RPMI8226 (cell line): ENCODE measurements at regions not wholly inside any gene's neighbourhood (a gene's known extent, or its start where the extent isn't known, plus 50 kb on each side); places are given as distances from the start of the nearest gene placed in this dataset.
"Not testable (repeated sequence)": the region's sequence is repeated elsewhere in the genome, so short reads cannot be mapped to it uniquely, and the experiment has no call there.

ENCODE experiments used
- DNase-seq: peaks from one replicate; pipeline ENCODE4 v3.0.0-alpha.2; 2015

DNA sequence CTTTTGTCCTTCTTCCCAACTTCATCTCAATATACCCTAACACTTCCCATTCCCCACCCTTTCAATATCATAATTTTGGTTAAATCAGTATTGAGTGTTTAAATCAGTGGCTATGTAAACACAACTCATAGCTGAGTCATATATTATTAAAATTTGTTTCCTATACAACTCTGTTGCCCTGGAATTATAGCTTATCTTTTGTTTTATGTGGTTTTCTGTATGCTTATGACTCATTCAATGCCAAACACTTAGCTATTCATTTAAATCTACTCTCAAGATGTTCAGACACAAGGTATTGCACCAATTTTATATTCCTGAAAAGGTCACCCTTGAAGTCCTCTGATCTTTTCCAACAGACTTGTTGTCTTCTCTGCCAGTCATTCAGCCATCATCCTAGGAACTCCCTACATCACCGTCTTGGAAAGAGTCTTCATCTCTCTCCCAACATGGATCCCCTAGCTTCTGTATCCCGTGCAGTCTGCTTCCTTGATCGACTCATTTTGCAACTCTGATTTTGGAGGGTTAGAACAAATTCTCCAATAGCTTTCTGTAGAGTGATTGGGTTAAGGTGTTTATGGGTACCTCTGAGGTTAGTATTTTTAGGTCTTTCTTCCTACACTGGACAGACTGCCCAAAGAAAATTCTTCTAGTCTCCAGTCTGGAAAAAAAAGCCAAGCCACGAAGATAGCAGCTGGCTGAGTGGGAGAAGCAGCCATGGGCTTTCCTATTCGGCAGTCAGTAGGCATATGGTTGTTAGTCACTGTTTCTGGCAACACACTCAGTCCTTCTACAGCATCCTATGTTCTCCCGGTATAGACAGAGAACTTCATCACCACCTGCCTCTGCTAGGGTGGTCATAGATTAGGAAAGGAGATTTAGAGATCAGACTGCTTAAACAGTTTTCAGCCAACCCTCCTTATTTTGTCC lies 102.1 kb downstream of the CRPPA start:
- no peak for DNase-seq

- DNase-seq, result no peak
These were observed 102.9 kb downstream of the CRPPA start for GRCh38 chr7:16318463-16318862.

- no peak for DNase-seq
These were observed 103.9 kb downstream of the CRPPA start for GRCh38 chr7:16317406-16317805.

GRCh38 chr7:16315280-16315679 lies 106.1 kb downstream of the CRPPA start:
- no peak for DNase-seq

DNA sequence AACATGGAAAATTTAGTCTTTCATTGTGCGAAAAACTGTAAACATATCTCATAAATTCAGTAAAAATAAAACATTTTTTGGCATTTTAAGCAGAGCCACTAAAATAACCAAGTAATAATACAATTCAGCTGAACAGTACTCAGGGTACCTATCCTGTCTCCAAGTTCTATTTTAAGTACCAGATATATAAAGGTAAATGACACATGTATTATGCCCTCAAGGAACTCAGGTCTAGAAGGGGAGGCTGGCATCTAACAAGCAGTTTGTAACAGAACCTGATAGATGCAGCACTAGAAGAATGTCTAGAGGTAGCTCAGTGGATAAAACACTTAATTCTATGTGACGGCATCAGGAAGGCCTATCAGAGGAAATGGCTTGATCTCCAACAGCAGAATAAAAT lies 112.2 kb downstream of the CRPPA start:
- DNase-seq, result no peak

DNA sequence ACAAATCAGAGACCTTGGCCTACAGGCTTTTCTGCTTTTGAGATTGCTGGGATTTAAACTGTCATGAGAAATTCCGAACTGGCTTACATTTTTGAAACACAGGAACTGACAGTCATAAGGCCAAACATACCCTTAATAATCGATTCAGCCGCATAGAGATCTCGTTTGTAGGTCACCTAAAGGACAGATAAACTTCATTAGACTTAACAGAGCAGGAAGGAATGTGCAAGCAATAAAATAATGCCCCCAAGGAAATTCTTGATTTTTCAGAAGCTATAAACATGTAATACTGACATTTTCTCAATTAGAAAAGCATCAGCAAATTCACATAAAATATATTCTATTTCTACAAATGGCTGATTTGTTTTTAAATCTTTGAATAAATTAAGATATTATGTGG lies 120.0 kb downstream of the CRPPA start:
- no peak for DNase-seq

GRCh38 chr7:16300361-16300895 lies 120.9 kb downstream of the CRPPA start:
- DNase-seq, result no peak

- no peak for DNase-seq
These were observed 121.5 kb downstream of the CRPPA start for GRCh38 chr7:16299853-16300252.

GRCh38 chr7:16298221-16298620 lies 123.1 kb downstream of the CRPPA start:
- no peak for DNase-seq

GRCh38 chr7:16295558-16295957 lies 125.8 kb downstream of the CRPPA start:
- DNase-seq, result no peak

DNA sequence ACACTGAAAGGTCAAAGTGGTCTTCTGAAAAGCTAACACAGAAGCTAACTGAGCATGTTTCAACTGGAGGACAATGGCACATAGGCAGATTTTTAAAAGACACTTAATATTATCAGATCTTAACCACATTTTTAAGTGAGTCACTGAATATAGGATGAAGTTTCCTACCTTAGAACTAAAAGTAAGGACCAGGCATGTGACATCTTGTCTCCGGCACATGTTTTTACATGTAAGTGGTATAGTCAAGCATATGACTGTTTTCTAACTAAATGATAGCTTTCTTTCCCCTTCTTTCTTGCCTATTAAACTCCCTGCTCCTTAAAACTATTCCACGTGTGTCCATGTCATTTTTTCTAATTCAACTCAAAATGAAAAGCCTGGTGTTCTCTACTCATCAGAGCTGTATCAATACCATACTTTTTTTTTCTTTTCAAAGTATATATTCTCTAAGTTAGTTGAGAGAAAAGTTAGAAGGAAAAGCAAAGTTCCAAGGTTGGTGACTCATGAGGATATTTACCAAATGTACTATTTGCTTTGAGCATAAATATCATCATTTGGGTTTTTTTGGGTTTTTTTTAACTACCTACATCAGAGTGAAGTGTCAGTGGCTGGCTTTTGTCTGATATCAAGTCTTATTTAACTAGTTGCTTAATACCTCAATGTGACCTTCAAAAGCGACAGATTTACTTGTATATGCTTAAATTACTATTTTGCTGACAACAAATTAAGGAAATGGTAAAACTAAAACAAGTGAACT lies 127.5 kb downstream of the CRPPA start:
- DNase-seq, result no peak

DNA sequence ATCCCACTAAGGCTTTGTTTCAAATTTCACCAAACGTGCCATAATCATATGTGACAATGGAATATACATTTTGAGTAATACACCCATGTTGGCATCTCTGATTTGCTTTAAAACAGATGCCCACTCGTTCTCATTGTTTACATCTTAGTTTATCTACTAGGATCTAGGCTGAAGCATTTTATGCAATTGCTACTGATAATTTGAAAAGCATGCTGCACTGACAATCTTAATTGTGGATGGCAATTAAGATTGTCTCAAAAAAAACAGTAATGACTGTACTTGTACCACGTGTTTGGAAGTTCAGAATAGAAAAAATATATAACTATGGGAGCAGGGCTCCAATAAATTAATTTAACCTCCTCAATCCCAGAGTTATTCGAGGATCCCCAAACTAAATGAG lies 136.8 kb downstream of the CRPPA start:
- no peak for DNase-seq

GRCh38 chr7:16278167-16278787 lies 143.1 kb downstream of the CRPPA start:
- no peak for DNase-seq

DNA sequence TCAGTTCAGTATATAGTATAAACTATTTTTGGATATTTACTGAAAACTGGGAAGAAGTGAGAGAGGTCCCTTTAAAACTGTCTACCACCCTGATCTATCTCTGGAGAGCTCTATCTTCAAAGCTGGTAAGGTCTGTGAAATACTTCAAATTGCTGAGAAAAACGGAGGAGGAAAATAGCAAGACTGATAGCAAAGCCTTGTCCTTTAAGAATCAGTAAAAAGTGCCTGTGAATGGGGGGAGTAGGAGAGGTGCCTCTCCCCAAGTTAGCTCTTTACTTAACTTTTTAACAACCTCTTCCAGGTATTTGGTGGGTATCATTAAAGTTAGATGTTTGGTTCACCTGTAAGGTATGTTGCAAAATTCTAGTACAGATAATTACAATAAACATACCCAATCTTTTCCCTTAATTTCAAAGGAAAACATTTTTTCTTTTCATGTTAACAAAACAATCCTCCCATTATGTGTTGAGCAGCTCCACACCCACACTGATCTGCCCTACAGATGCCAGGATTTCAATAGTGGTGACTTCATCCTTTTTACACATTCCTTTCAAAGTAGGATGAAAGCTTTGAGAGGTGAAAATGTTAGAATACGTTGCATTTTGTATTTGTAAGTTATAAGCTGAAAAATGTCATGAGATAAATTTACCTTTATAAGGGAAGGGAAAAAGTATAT lies 149.2 kb downstream of the CRPPA start:
- DNase-seq, result no peak

DNA sequence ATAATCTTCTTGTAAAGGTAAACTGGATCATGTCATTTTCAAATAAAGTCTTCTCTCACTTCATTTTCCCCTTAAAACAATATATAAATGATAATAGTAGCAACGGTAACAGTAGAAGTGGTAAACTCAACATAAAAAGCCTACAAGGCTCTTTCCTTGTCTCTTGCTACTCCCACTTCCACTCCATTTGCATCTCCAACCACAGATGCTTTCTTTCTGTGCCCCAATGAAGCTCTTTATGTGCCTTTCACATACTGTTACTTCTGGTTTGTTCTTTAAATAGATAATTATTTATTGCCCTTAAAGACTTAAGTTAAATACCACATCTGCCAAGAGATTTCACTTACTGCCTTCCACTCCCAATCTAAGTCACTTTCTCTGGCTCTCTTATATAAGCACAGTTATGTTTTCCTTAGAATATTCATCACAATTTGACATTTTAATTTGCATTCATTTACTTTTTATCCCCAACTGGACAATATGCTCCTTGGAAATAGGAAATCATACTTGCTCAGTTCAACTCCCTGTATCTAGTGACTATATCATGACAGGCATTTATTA lies 149.9 kb downstream of the CRPPA start:
- no peak for DNase-seq

DNA sequence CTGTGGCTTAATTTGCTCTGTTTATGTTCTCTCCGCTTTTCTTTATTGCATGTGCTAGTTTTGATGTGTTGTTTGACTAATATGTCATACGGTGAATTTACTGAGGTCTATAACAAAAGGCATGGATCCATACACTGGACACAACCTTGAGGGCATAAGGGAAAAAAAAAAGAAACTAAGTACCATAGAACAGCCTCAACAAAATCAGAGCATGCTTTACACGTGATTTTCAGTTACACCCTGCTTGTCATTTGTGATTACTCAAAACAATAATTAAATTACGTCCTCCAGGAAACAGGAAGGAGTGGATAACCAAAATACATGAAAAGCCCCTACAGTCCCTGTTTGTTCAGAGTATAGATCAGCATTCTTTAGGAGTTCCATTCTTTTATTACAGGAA lies 150.5 kb downstream of the CRPPA start:
- DNase-seq, result no peak

DNA sequence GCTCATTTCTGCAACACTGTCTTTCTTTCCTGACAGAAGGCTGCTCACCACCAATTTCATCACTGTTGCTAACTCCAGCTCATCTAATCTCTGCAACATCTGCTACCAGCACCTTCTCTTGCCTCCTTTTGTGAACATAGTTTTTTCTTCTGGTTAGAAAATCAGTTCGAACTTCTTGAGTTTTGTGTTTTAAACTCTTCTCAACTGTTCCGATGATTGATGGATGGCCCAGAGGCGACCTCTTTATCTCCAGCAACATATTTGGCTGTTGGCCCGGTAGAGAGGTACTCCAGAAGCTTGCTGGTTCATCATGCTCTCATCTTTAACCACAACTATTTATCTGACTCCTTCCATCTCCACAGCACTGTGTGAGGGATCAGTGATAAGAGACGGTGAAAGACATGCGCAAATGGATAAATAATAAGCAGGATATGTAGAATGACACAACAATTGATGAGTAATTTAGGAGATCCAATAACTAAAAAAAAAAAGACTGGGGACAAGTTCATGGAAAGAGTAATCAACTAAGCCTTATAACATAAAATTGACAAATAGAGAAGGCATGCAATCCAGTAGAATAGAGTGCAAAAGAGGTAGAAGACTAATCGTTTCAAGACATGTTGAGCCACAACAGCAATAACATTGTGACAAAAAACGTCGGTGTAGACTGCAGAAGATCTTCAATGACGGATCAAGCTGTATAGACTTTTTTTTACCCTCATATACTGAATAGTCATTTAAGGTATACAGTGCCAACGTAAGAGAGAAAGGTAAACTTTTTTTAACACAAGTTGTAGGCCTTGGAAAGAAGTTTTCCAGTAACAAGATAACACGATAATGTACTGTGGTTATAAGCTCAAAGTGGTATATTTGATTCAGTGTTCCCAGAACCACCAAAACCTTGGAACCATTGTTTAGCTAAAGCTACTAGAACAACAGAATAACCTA lies 152.2 kb downstream of the CRPPA start:
- DNase-seq, result no peak

DNA sequence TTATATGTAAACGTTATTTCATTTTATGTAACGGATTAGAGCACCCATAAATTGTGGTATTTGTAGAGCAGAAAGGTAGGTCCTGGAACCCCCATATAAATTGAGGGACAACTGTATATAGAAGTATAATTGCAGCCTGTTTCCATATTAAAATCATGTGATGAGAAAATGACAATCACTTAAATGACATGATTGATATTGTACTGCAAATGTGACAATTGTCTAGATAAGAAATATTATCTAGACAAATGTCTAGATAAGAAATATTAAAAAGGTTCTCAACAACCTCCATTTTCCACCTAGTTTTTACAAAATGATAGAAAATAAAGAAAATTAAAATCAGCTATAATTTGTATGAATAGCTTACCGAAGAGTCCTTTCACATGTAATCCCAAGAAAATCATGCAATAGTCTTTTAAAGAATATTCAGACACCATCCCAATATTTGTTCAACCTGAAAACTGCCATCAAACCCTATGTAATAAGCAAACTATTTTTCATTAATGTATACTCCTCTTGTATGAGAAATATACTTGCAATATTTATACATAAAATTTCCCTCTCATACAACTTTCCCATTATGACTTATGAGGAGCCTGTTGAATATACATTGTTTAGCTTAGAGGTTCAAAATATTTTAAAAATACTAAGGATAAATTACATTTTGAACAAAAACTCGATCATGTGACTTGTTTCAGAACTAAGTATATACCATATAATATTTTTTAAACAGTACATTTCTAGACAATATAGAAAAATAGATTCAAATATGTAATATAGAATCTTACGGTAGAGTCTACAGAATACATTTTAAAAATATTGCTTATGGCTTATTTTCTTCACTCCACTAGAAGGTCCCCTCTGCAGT lies 153.2 kb downstream of the CRPPA start:
- DNase-seq, result no peak

GRCh38 chr7:16266877-16267276 lies 154.5 kb downstream of the CRPPA start:
- no peak for DNase-seq

GRCh38 chr7:16266470-16266869 lies 154.9 kb downstream of the CRPPA start:
- DNase-seq, result not testable (repeated sequence)
